ENCODE measurements at regions not wholly inside any gene's neighbourhood (a gene's known extent, or its start where the extent isn't known, plus 50 kb on each side); places are given as distances from the start of the nearest gene placed in this dataset.

DNA sequence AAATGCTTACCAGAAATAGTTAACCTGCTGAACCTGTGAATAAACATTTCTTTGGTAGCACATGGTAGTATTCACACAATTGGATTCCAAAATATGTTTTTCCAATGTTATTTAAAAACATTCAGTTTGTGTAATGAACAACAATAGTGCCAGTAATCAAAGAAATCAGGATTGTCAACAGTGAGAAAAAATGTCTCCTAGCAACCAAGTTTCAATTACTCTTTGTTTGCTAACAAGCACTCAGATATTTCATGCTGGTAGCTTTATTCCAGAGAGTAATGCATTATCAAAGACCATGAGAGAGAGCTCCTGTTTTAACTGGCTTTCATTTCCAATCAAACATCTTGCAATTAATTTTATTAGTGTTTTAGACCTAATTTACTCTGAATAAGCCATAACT is 768.1 kb upstream of the GRAMD2B start:
- TF ChIP-seq, protein P1, sequence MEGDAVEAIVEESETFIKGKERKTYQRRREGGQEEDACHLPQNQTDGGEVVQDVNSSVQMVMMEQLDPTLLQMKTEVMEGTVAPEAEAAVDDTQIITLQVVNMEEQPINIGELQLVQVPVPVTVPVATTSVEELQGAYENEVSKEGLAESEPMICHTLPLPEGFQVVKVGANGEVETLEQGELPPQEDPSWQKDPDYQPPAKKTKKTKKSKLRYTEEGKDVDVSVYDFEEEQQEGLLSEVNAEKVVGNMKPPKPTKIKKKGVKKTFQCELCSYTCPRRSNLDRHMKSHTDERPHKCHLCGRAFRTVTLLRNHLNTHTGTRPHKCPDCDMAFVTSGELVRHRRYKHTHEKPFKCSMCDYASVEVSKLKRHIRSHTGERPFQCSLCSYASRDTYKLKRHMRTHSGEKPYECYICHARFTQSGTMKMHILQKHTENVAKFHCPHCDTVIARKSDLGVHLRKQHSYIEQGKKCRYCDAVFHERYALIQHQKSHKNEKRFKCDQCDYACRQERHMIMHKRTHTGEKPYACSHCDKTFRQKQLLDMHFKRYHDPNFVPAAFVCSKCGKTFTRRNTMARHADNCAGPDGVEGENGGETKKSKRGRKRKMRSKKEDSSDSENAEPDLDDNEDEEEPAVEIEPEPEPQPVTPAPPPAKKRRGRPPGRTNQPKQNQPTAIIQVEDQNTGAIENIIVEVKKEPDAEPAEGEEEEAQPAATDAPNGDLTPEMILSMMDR (IDR thresholded peaks at IDR 0.05): no peak
- TF ChIP-seq POLR2A (IDR thresholded peaks at IDR 0.05): no peak

Data from lower leg skin (tissue), 3 donors.